HCT116 (cell line): ENCODE measurements at regions not wholly inside any gene's neighbourhood (a gene's known extent, or its start where the extent isn't known, plus 50 kb on each side); places are given as distances from the start of the nearest gene placed in this dataset.

Experiments used
- ATAC-seq: fragments of 200-7000 bp; cut with Tn5 transposase; 2 replicates; pipeline ENCODE4 v1.9.1; 2020; ENCODE audit warnings: mild to moderate bottlenecking, moderate library complexity
- BruUV-seq: library from RNA; stranded (reverse); fragments of 400-500 nt; replicated peaks from 2 replicates; lab custom pipeline; 2021; lab: Mats Ljungman, UMichigan
- CTCF ChIA-PET: fragments of 300-600 bp; sonication (Branson Sonifier 250); formaldehyde crosslinking; loops from one replicate; lab custom pipeline; 2021; ENCODE audit warnings: antibody characterized with exemption; lab: Charles Lee
- POLR2A ChIA-PET: fragments of 300-600, 350-600 bp; sonication (Branson Sonifier 250); formaldehyde crosslinking; loops from one replicate; lab custom pipeline; 2021; ENCODE audit warnings: antibody characterized with exemption; lab: Charles Lee
- RAD21 ChIA-PET, 2 experiments: fragments of 300-600 bp; sonication (Branson Sonifier 250); formaldehyde crosslinking; loops; one replicate each; lab custom pipeline; 2023; ENCODE audit warnings: low total read pairs in 2 of 2; ENCODE audit not compliant: uncharacterized antibody in 2 of 2, unreplicated experiment in 2 of 2, low non-redundant PET in 1 of 2; lab: Charles Lee
- DNase-seq: peaks from one replicate; pipeline ENCODE4 v3.0.0-alpha.2; 2010; ENCODE audit warnings: low read depth, low spot score
- H2AFZ ChIP-seq: fragments of 200-600 bp; shearing (Covaris generic), sonication (generic); 2 replicates; pipeline ENCODE4 v1.6.1; 2017; ENCODE audit warnings: low read depth, mixed run types, mixed read lengths, antibody characterized with exemption, low read length; ENCODE audit not compliant: poor library complexity, severe bottlenecking
- H3K27ac ChIP-seq: 2 replicates; pipeline ENCODE4 v1.5.1; 2012; ENCODE audit warnings: low read depth, low read length
- H3K27me3 ChIP-seq: fragments of 200-600 bp; sonication (generic); 2 replicates; pipeline ENCODE4 v1.6.1; 2016; ENCODE audit warnings: mixed run types, low read length, mixed read lengths; ENCODE audit not compliant: insufficient read depth
- H3K36me3 ChIP-seq, 2 experiments: fragments of 200-500 bp in 1 of 2; fragments of 200-600 bp in 1 of 2; sonication (Bioruptor generic) in 1 of 2; sonication (generic) in 1 of 2; 2 replicates each; pipeline versions ENCODE4 v1.5.1 to v1.6.1; 2014 to 2016; ENCODE audit warnings: low read length in 2 of 2, inconsistent platforms in 1 of 2, mixed read lengths in 1 of 2, mixed run types in 1 of 2; ENCODE audit not compliant: insufficient read depth in 2 of 2, control insufficient read depth in 1 of 2
- H3K4me1 ChIP-seq, 2 experiments: fragments of 200-600 bp in 1 of 2; sonication (generic) in 1 of 2; 2 replicates each; pipeline versions ENCODE4 v1.5.1 to v1.6.1; 2012 to 2017; ENCODE audit warnings: low read length in 2 of 2, inconsistent platforms in 1 of 2, mild to moderate bottlenecking in 1 of 2, mixed read lengths in 1 of 2, mixed run types in 1 of 2, moderate library complexity in 1 of 2; ENCODE audit not compliant: insufficient read depth in 2 of 2, control insufficient read depth in 1 of 2
- H3K4me2 ChIP-seq: fragments of 200-600 bp; sonication (generic); 2 replicates; pipeline ENCODE4 v1.6.1; 2017; ENCODE audit warnings: mixed run types, low read length, mixed read lengths
- H3K4me3 ChIP-seq, 2 experiments: fragments of 200-600 bp in 1 of 2; sonication (generic) in 1 of 2; replicated peaks in 1 of 2; 2 replicates each; pipeline ENCODE4 v1.5.1; 2011 to 2016; ENCODE audit warnings: low read length in 2 of 2, control low read depth in 1 of 2, low read depth in 1 of 2, mild to moderate bottlenecking in 1 of 2, mixed read lengths in 1 of 2, mixed run types in 1 of 2
- H3K79me2 ChIP-seq: fragments of 200-600 bp; sonication (generic); 2 replicates; pipeline ENCODE4 v1.6.1; 2017; ENCODE audit warnings: mild to moderate bottlenecking, mixed run types, low read length, moderate library complexity, mixed read lengths; ENCODE audit not compliant: insufficient read depth
- H3K9ac ChIP-seq: fragments of 200-600 bp; sonication (generic); 2 replicates; pipeline ENCODE4 v1.6.1; 2016; ENCODE audit warnings: low read length, mixed read lengths
- H3K9me2 ChIP-seq: fragments of 200-600 bp; sonication (generic), shearing (Covaris generic); 2 replicates; pipeline ENCODE4 v1.6.1; 2017; ENCODE audit warnings: mixed run types, mild to moderate bottlenecking, moderate library complexity; ENCODE audit not compliant: insufficient read depth
- H3K9me3 ChIP-seq, 2 experiments: fragments of 200-500 bp in 1 of 2; fragments of 200-600 bp in 1 of 2; sonication (Bioruptor generic) in 1 of 2; sonication (generic) in 1 of 2; 2 replicates each; pipeline ENCODE4 v1.6.1; 2014 to 2017; ENCODE audit warnings: low read length in 2 of 2, mixed read lengths in 2 of 2, inconsistent platforms in 1 of 2, low read depth in 1 of 2, mild to moderate bottlenecking in 1 of 2, mixed run types in 1 of 2, moderate library complexity in 1 of 2; ENCODE audit not compliant: control insufficient read depth in 1 of 2, insufficient read depth in 1 of 2
- H4K20me1 ChIP-seq: fragments of 200-600 bp; sonication (generic), shearing (Covaris generic); 2 replicates; pipeline ENCODE4 v1.6.1; 2017; ENCODE audit warnings: mixed run types, mild to moderate bottlenecking, moderate library complexity; ENCODE audit not compliant: insufficient read depth
- CBX3 ChIP-seq: IDR thresholded peaks from 2 replicates; pipeline ENCODE4 v1.6.1; 2012; ENCODE audit warnings: low read depth
- CEBPB ChIP-seq: IDR thresholded peaks from 2 replicates; pipeline ENCODE4 v1.6.1; 2012; ENCODE audit warnings: low read depth
- CTCF ChIP-seq, 3 experiments: fragments of 200-600 bp in 1 of 3; sonication (generic) in 1 of 3; IDR thresholded peaks in 2 of 3; conservative IDR thresholded peaks in 1 of 3; 2 replicates each; pipeline ENCODE4 v1.5.1; 2012 to 2017; ENCODE audit warnings: low read depth in 2 of 3, low read length in 2 of 3, antibody characterized with exemption in 1 of 3, borderline replicate concordance in 1 of 3, control low read depth in 1 of 3, mild to moderate bottlenecking in 1 of 3, mixed read lengths in 1 of 3, mixed run types in 1 of 3, moderate library complexity in 1 of 3; ENCODE audit not compliant: insufficient read depth in 1 of 3
- EGR1 ChIP-seq: IDR thresholded peaks from 2 replicates; pipeline ENCODE4 v1.6.1; 2012; ENCODE audit warnings: low read depth
- ELF1 ChIP-seq: IDR thresholded peaks from 2 replicates; pipeline ENCODE4 v1.6.1; 2012; ENCODE audit warnings: low read depth, borderline replicate concordance
- EZH2 ChIP-seq: fragments of 200-600 bp; sonication (generic); IDR thresholded peaks from 2 replicates; pipeline ENCODE4 v1.6.1; 2017; ENCODE audit warnings: antibody characterized with exemption, mixed run types
- EZH2phosphoT487 ChIP-seq: fragments of 200-600 bp; IDR thresholded peaks from 2 replicates; pipeline ENCODE4 v1.6.1; 2018; ENCODE audit warnings: antibody characterized with exemption, borderline replicate concordance
- FOSL1 ChIP-seq: IDR thresholded peaks from 2 replicates; pipeline ENCODE4 v1.6.1; 2012; ENCODE audit warnings: low read depth
- JUND ChIP-seq: IDR thresholded peaks from 2 replicates; pipeline ENCODE4 v1.6.1; 2012
- MAX ChIP-seq: IDR thresholded peaks from 2 replicates; pipeline ENCODE4 v1.6.1; 2012
- POLR2AphosphoS5 ChIP-seq: IDR thresholded peaks from 2 replicates; pipeline ENCODE4 v1.6.1; 2011; ENCODE audit warnings: mild to moderate bottlenecking, low read depth, low read length, moderate library complexity
- RAD21 ChIP-seq: IDR thresholded peaks from 2 replicates; pipeline ENCODE4 v1.6.1; 2012; ENCODE audit warnings: low read depth, mild to moderate bottlenecking
- SIN3A ChIP-seq: IDR thresholded peaks from 2 replicates; pipeline ENCODE4 v1.6.1; 2012; ENCODE audit warnings: low read depth
- SP1 ChIP-seq: IDR thresholded peaks from 2 replicates; pipeline ENCODE4 v1.6.1; 2012; ENCODE audit warnings: low read depth
- SRF ChIP-seq: IDR thresholded peaks from 2 replicates; pipeline ENCODE4 v1.6.1; 2012; ENCODE audit warnings: low read depth
- TCF7L2 ChIP-seq: IDR thresholded peaks from 2 replicates; pipeline ENCODE4 v1.7.0; 2011; ENCODE audit warnings: borderline replicate concordance, inconsistent platforms; ENCODE audit not compliant: insufficient read depth, insufficient read length; ENCODE audit errors: extremely low read depth
- YY1 ChIP-seq: IDR thresholded peaks from 2 replicates; pipeline ENCODE4 v1.6.1; 2011; ENCODE audit warnings: low read length, low read depth, moderate library complexity, mild to moderate bottlenecking; ENCODE audit not compliant: insufficient replicate concordance; ENCODE audit errors: extremely low read depth
- ZFX ChIP-seq: fragments of 450-650 bp; IDR thresholded peaks from 2 replicates; pipeline ENCODE4 v1.6.1; 2017
- ZNF274 ChIP-seq: fragments of 200-500 bp; sonication (Bioruptor generic); IDR thresholded peaks from 2 replicates; pipeline ENCODE4 v1.6.1; 2014; ENCODE audit warnings: mild to moderate bottlenecking, low read depth, low read length, inconsistent platforms
- intact Hi-C: fragments of 100-400 bp; cut with micrococcal nuclease; formaldehyde crosslinking; loops from 2 replicates; pipeline ENCODE4 v1.10.0; 2022
- TF ChIP-seq, protein P1 (sequence below): IDR thresholded peaks from 2 replicates; pipeline ENCODE4 v1.6.1; 2012

DNA sequence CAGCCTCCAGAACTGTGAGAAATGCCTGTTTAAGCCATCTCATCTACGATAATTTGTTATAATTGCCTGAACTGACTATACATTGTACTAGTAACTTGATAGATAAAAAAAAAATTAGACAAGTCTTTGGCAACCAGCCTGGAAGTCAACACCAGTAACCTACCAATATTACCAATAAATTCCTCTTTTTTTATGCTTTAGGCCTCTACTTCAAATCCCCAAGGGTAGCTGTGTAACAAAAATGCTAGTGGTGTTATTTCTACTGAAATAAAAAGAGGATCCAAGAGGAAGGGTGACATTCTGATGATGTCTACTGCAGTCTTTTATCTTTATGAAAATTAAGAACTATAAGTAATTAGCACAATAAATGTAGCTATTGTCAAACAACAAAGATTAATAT lies 151.7 kb upstream of the SAMSN1 start:
- TF ChIP-seq CEBPB (no peak), SRF (no peak), POLR2AphosphoS5 (no peak), CTCF (IDR thresholded peaks at IDR 0.05 in 2 of 3, conservative IDR thresholded peaks at IDR 0.05 in 1 of 3; ENCODE audit: borderline replicate concordance in 1 of 3, insufficient read depth in 1 of 3, low read depth in 2 of 3, low read length in 2 of 3) (no peak), RAD21 (no peak), FOSL1 (no peak), ZFX (no peak), ELF1 (no peak), JUND (no peak), ZNF274 (no peak), EZH2 (no peak), MAX (no peak), YY1 (no peak), EGR1 (no peak), SP1 (no peak), SIN3A (no peak), TCF7L2 (no peak), CBX3 (no peak), EZH2phosphoT487 (no peak)
- TF ChIP-seq, protein P1, sequence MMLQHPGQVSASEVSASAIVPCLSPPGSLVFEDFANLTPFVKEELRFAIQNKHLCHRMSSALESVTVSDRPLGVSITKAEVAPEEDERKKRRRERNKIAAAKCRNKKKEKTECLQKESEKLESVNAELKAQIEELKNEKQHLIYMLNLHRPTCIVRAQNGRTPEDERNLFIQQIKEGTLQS, result no peak
- no TSS peak for BruUV-seq
- Histone ChIP-seq H3K27ac (no peak overlapping the region), H2AFZ (no peak overlapping the region), H3K9me2 (no peaks in the 10 kb centered on the region), H3K4me3 (no peak overlapping the region), H3K4me2 (no peak overlapping the region), H3K79me2 (no peaks in the 10 kb centered on the region), H3K9me3 (no peaks in the 10 kb centered on the region), H3K36me3 (no peaks in the 10 kb centered on the region), H3K27me3 (no peaks in the 10 kb centered on the region), H3K4me1 (no peaks in the 10 kb centered on the region), H3K9ac (no peak overlapping the region), H4K20me1 (no peaks in the 10 kb centered on the region)
- ChIA-PET POLR2A (no interaction called here), RAD21 (no interaction called here), CTCF (no interaction called here)
- DNase-seq, result no peak
- no peak for ATAC-seq
- intact Hi-C loops, result no loop called here
